SK-N-SH (cell line): ENCODE measurements at regions not wholly inside any gene's neighbourhood (a gene's known extent, or its start where the extent isn't known, plus 50 kb on each side); places are given as distances from the start of the nearest gene placed in this dataset.
"Not testable (repeated sequence)": the region's sequence is repeated elsewhere in the genome, so short reads cannot be mapped to it uniquely, and the experiment has no call there.

Source experiments
- EP300 ChIP-seq, 2 experiments: IDR thresholded peaks; 2 replicates each; pipeline versions ENCODE4 v1.4.0 to v1.6.1; 2012; ENCODE audit warnings: borderline replicate concordance in 1 of 2, low read depth in 1 of 2, low read length in 1 of 2
- GABPA ChIP-seq: IDR thresholded peaks from 2 replicates; pipeline ENCODE4 v1.4.0; 2012; ENCODE audit warnings: low read depth, mild to moderate bottlenecking
- JUND ChIP-seq: IDR thresholded peaks from 2 replicates; pipeline ENCODE4 v1.4.0; 2012
- MXI1 ChIP-seq: IDR thresholded peaks from 2 replicates; pipeline ENCODE4 v1.6.1; 2012; ENCODE audit warnings: mild to moderate bottlenecking, low read depth, low read length, improper control_type of control experiment
- POLR2AphosphoS5 ChIP-seq: IDR thresholded peaks from 2 replicates; pipeline ENCODE4 v1.6.1; 2012; ENCODE audit warnings: low read depth, low read length
- SMC3 ChIP-seq: IDR thresholded peaks from 2 replicates; pipeline ENCODE4 v1.6.1; 2012; ENCODE audit warnings: low read depth, low read length, improper control_type of control experiment
- TCF12 ChIP-seq: IDR thresholded peaks from 2 replicates; pipeline ENCODE4 v1.4.0; 2012
- TF ChIP-seq, protein P1 (sequence below): fragments of 200-600 bp; sonication (generic); IDR thresholded peaks from 2 replicates; pipeline ENCODE4 v1.6.1; 2017; ENCODE audit warnings: antibody characterized with exemption, mild to moderate bottlenecking, moderate library complexity
- TF ChIP-seq, protein P2 (sequence below): IDR thresholded peaks from 2 replicates; pipeline ENCODE4 v1.6.1; 2012; ENCODE audit warnings: mild to moderate bottlenecking, low read depth, low read length, moderate library complexity

DNA sequence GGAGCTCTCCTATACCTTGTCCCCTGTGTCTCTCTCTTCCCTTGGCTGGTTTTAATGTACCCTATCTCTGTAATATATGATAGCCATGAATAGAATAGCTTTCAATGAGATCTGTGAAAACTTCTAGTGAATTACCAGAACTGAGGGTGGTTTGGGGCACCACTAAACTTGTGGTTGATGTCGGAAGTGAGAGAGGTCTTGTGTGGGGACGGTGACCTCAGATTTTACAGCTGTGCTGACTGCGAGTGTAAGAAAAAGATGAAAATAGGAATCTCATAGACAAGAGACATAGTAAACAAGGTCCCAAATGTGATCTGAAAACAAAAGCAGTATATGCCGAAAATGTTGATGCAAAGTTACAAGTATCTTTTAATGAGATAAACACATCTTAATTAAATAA is 332.0 kb upstream of the SPHKAP start:
- TF ChIP-seq, protein P1, sequence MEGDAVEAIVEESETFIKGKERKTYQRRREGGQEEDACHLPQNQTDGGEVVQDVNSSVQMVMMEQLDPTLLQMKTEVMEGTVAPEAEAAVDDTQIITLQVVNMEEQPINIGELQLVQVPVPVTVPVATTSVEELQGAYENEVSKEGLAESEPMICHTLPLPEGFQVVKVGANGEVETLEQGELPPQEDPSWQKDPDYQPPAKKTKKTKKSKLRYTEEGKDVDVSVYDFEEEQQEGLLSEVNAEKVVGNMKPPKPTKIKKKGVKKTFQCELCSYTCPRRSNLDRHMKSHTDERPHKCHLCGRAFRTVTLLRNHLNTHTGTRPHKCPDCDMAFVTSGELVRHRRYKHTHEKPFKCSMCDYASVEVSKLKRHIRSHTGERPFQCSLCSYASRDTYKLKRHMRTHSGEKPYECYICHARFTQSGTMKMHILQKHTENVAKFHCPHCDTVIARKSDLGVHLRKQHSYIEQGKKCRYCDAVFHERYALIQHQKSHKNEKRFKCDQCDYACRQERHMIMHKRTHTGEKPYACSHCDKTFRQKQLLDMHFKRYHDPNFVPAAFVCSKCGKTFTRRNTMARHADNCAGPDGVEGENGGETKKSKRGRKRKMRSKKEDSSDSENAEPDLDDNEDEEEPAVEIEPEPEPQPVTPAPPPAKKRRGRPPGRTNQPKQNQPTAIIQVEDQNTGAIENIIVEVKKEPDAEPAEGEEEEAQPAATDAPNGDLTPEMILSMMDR = not testable (repeated sequence)
- TF ChIP-seq JUND; POLR2AphosphoS5; EP300 (IDR thresholded peaks at IDR 0.05; ENCODE audit: borderline replicate concordance in 1 of 2, low read depth in 1 of 2, low read length in 1 of 2); MXI1; GABPA; TCF12; SMC3: not testable (repeated sequence)
- TF ChIP-seq, protein P2, sequence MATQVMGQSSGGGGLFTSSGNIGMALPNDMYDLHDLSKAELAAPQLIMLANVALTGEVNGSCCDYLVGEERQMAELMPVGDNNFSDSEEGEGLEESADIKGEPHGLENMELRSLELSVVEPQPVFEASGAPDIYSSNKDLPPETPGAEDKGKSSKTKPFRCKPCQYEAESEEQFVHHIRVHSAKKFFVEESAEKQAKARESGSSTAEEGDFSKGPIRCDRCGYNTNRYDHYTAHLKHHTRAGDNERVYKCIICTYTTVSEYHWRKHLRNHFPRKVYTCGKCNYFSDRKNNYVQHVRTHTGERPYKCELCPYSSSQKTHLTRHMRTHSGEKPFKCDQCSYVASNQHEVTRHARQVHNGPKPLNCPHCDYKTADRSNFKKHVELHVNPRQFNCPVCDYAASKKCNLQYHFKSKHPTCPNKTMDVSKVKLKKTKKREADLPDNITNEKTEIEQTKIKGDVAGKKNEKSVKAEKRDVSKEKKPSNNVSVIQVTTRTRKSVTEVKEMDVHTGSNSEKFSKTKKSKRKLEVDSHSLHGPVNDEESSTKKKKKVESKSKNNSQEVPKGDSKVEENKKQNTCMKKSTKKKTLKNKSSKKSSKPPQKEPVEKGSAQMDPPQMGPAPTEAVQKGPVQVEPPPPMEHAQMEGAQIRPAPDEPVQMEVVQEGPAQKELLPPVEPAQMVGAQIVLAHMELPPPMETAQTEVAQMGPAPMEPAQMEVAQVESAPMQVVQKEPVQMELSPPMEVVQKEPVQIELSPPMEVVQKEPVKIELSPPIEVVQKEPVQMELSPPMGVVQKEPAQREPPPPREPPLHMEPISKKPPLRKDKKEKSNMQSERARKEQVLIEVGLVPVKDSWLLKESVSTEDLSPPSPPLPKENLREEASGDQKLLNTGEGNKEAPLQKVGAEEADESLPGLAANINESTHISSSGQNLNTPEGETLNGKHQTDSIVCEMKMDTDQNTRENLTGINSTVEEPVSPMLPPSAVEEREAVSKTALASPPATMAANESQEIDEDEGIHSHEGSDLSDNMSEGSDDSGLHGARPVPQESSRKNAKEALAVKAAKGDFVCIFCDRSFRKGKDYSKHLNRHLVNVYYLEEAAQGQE = not testable (repeated sequence)
